ENCODE measurements at regions not wholly inside any gene's neighbourhood (a gene's known extent, or its start where the extent isn't known, plus 50 kb on each side); places are given as distances from the start of the nearest gene placed in this dataset.

DNA sequence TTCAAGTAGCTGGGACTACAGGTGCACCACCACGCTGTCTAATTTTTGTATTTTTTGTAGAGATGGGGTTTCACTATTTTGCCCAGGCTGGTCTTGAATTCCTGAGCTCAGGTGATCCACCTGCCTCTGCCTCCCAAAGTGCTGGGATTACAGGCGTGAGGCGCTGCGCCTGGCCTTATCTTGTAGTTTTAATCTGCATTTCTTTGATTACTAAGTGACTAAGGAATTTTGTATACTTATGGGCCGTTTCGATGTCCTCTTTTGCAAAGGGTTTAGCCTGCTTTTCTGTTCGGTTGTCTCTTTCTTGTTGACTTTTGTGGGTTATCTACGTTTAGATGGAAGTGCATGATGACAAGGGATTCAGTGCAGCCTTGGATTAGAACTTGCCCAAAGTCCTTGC is 500.6 kb downstream of the QKI start:
- no peak overlapping the region for H3K27ac ChIP-seq (ENCODE audit: low read length)
- no peaks in the 10 kb centered on the region for H3K4me1 ChIP-seq (ENCODE audit: control insufficient read depth, insufficient read depth, low read length)
- H3K27me3 ChIP-seq (ENCODE audit: control insufficient read depth, insufficient read depth, low read length): no peaks in the 10 kb centered on the region
- WGBS (ENCODE audit: insufficient coverage): 100% methylated on average over 2 of the region's 8 CpGs
- no peaks in the 10 kb centered on the region for H3K36me3 ChIP-seq (ENCODE audit: control insufficient read depth, insufficient read depth, low read length)
- no peak overlapping the region for H3K4me3 ChIP-seq (ENCODE audit: low read length)
- no peak for DNase-seq
- H3K9me3 ChIP-seq (replicated peaks; ENCODE audit: control insufficient read depth, low read depth, low read length): no peaks in the 10 kb centered on the region

DNA sequence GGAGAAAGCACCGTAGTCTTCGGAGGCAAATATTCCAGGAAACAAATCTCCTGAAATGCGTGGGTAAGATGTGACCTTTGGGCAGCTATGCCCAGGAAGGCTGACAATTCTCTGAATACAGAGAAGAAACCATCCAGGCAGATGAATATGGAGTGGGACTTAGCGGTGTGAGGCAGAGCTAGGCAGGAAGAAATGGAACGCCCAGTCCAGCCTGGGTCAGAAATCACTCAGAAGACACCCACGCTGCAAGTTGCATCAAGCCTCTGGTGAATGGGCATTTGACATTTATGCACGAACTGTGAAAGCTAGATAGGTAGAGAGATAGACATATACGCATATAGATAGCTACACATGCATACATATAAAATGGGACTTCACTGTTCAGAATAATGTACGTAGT is 498.5 kb downstream of the QKI start:
- Histone ChIP-seq H3K9me3 (replicated peaks; ENCODE audit: control insufficient read depth, low read depth, low read length) (no peaks in the 10 kb centered on the region), H3K4me1 (ENCODE audit: control insufficient read depth, insufficient read depth, low read length) (no peaks in the 10 kb centered on the region), H3K27me3 (ENCODE audit: control insufficient read depth, insufficient read depth, low read length) (no peaks in the 10 kb centered on the region), H3K27ac (ENCODE audit: low read length) (no peak overlapping the region), H3K36me3 (ENCODE audit: control insufficient read depth, insufficient read depth, low read length) (no peaks in the 10 kb centered on the region), H3K4me3 (ENCODE audit: low read length) (no peak overlapping the region)
- no peak for DNase-seq
- 85% methylated on average over 6 of the region's 9 CpGs for WGBS (ENCODE audit: insufficient coverage)

DNA sequence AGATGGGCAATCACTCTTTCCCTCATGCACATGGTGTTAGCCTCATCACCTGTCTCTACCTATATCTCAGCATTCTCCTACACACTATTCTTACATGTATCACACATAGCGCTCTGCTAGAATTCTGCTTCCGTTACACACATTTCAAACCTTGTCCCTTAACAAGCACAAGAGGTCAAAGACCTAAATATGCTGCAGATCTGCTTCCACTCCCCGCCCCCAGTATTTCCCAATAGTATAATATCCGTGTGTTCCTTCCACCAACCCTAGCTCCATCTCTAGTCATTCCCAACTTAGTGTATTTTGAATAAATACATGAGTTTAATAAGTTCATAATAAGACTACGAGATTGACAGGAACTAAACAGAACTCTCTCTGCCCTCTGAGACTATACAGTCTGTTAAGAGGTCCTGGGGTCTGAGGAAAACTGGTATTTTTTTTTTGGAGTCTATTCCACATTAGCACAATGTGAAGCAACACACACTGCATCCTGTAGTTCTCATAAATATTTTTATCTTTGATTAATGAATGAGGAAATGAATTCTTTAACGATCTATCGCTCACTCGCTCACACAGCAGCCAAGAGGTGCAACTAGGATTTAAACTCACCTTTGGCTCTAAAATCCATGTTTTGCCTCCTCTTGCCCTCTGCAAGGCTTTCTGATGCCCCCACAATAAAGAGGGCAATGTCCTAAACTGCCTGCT is 491.6 kb downstream of the QKI start:
- no peak overlapping the region for H3K4me3 ChIP-seq (ENCODE audit: low read length)
- peaks cover 4% of the 10 kb centered on the region for H3K4me1 ChIP-seq (ENCODE audit: control insufficient read depth, insufficient read depth, low read length)
- no peak for DNase-seq
- H3K27me3 ChIP-seq (ENCODE audit: control insufficient read depth, insufficient read depth, low read length): no peaks in the 10 kb centered on the region
- WGBS (ENCODE audit: insufficient coverage): no CpG with 5 or more reads among the region's 8 CpGs
- H3K27ac ChIP-seq (ENCODE audit: low read length): no peak overlapping the region
- H3K9me3 ChIP-seq (replicated peaks; ENCODE audit: control insufficient read depth, low read depth, low read length): no peaks in the 10 kb centered on the region
- H3K36me3 ChIP-seq (ENCODE audit: control insufficient read depth, insufficient read depth, low read length): no peaks in the 10 kb centered on the region

DNA sequence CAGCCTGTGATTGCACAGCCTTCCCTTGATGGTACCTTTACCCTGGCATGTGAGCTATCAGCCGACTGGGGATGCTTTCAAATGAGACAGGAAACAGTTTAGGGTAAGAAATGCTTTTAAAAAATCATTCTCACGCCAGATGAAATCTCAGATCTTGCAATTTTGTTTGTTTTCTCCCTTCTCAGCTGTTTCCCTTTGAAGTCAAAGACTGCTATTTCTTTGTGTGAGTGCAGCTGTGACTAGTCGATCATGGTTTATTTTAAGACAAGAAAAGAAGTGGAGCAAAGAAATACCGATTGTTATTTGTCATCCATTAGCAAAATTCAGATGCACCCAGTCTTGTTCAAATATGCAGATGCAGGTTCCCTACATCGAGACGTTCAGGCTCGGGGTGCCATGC is 489.7 kb downstream of the QKI start:
- Histone ChIP-seq H3K27ac (ENCODE audit: low read length) (no peak overlapping the region), H3K4me3 (ENCODE audit: low read length) (no peak overlapping the region), H3K4me1 (ENCODE audit: control insufficient read depth, insufficient read depth, low read length) (peaks cover 4% of the 10 kb centered on the region), H3K36me3 (ENCODE audit: control insufficient read depth, insufficient read depth, low read length) (no peaks in the 10 kb centered on the region), H3K27me3 (ENCODE audit: control insufficient read depth, insufficient read depth, low read length) (no peaks in the 10 kb centered on the region), H3K9me3 (replicated peaks; ENCODE audit: control insufficient read depth, low read depth, low read length) (no peaks in the 10 kb centered on the region)
- 63% methylated on average over 4 of the region's 7 CpGs for WGBS (ENCODE audit: insufficient coverage)
- peak; percentile 13 for DNase-seq

DNA sequence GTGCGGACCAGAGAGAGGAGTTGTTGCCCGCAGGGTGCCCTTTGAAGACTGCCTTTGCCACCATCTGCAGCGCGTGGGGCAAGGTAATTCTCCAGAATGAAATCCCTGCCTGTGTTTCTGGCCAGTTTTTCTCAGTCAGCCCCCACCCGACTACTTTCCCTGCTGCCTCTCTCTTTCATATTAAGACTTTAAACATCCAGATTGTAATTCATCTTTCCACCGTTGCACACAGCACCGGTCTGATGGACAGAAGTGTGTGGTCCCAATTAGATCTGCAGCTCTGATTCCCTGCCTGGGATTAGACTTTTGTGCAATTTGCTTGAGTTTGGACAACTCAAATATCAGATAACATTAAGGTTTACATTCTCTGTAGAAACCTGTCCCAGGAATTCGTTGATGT is 489.0 kb downstream of the QKI start:
- Histone ChIP-seq H3K9me3 (replicated peaks; ENCODE audit: control insufficient read depth, low read depth, low read length) (no peaks in the 10 kb centered on the region), H3K27ac (ENCODE audit: low read length) (no peak overlapping the region), H3K4me1 (ENCODE audit: control insufficient read depth, insufficient read depth, low read length) (peaks cover 4% of the 10 kb centered on the region), H3K4me3 (ENCODE audit: low read length) (no peak overlapping the region), H3K27me3 (ENCODE audit: control insufficient read depth, insufficient read depth, low read length) (no peaks in the 10 kb centered on the region), H3K36me3 (ENCODE audit: control insufficient read depth, insufficient read depth, low read length) (no peaks in the 10 kb centered on the region)
- 52% methylated on average over 5 of the region's 8 CpGs for WGBS (ENCODE audit: insufficient coverage)
- DNase-seq: no peak

DNA sequence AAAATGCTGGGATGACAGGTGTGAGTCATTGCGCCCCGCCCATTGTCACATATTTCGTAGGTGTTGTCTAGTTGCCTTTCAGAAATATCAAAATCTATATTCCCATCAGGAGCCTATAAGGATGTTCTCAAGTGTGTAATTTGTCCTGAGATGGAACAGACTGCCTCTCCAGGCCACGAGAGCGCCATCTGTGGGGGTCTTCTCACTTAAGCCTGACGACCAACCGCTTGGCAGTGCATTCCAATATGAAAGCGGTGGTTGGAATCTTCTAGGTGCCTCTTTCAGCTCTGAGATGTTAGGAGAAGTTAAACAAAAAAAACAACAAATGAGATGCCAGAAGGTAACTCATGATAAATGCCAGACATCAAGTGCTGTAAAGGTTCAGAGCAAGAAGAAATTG is 488.5 kb downstream of the QKI start:
- Histone ChIP-seq H3K4me1 (ENCODE audit: control insufficient read depth, insufficient read depth, low read length) (peaks cover 4% of the 10 kb centered on the region), H3K27me3 (ENCODE audit: control insufficient read depth, insufficient read depth, low read length) (no peaks in the 10 kb centered on the region), H3K36me3 (ENCODE audit: control insufficient read depth, insufficient read depth, low read length) (no peaks in the 10 kb centered on the region), H3K4me3 (ENCODE audit: low read length) (no peak overlapping the region), H3K9me3 (replicated peaks; ENCODE audit: control insufficient read depth, low read depth, low read length) (no peaks in the 10 kb centered on the region), H3K27ac (ENCODE audit: low read length) (no peak overlapping the region)
- WGBS (ENCODE audit: insufficient coverage): 93% methylated on average over 4 of the region's 8 CpGs
- no peak for DNase-seq

DNA sequence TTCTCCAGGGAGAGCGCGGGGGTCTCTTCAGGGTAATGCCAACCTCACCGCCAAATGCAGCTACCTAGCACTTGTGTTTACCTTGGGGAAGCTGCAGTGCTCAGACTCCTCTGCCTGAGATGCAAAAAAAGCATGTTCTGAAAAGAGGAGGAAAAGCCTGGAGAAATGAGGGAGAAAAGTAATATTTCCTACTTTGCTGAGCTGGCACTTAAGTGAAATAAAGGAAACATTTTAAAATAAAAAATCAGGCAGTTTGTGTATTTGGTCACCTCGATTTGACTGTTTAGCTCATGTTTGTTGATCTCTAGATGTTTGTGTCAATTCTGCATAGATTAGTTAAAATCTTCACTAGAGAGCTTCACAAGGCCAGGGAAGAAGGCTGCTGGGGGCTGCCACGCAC is 487.2 kb downstream of the QKI start:
- Histone ChIP-seq H3K4me3 (ENCODE audit: low read length) (no peak overlapping the region), H3K27me3 (ENCODE audit: control insufficient read depth, insufficient read depth, low read length) (no peaks in the 10 kb centered on the region), H3K36me3 (ENCODE audit: control insufficient read depth, insufficient read depth, low read length) (no peaks in the 10 kb centered on the region), H3K4me1 (ENCODE audit: control insufficient read depth, insufficient read depth, low read length) (peaks cover 4% of the 10 kb centered on the region), H3K9me3 (replicated peaks; ENCODE audit: control insufficient read depth, low read depth, low read length) (no peaks in the 10 kb centered on the region), H3K27ac (ENCODE audit: low read length) (no peak overlapping the region)
- 83% methylated on average over 1 of the region's 5 CpGs for WGBS (ENCODE audit: insufficient coverage)
- DNase-seq: no peak

DNA sequence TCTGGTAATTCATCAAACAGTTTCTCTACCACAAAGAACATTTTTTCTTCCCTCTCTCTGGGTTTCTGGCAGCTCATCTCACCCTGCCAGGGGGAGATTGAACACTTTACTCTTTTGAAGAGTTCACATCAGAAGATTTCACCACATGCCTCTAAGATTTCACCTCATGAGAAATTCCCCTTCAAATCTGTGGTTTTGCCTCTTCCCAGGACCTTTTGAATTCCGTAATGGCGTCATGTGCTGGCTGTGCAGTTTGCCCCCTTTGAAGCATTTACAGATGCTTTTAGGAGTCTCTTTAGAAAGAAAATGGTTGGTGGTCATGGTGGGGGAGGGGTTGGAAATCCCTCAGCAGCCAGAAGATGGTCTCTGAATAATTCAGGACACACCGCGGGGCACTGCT is 486.1 kb downstream of the QKI start:
- H3K9me3 ChIP-seq (replicated peaks; ENCODE audit: control insufficient read depth, low read depth, low read length): no peaks in the 10 kb centered on the region
- no peak for DNase-seq
- no peak overlapping the region for H3K27ac ChIP-seq (ENCODE audit: low read length)
- no peaks in the 10 kb centered on the region for H3K27me3 ChIP-seq (ENCODE audit: control insufficient read depth, insufficient read depth, low read length)
- H3K36me3 ChIP-seq (ENCODE audit: control insufficient read depth, insufficient read depth, low read length): no peaks in the 10 kb centered on the region
- H3K4me3 ChIP-seq (ENCODE audit: low read length): no peak overlapping the region
- peaks cover 4% of the 10 kb centered on the region for H3K4me1 ChIP-seq (ENCODE audit: control insufficient read depth, insufficient read depth, low read length)
- WGBS (ENCODE audit: insufficient coverage): no CpG with 5 or more reads among the region's 4 CpGs

DNA sequence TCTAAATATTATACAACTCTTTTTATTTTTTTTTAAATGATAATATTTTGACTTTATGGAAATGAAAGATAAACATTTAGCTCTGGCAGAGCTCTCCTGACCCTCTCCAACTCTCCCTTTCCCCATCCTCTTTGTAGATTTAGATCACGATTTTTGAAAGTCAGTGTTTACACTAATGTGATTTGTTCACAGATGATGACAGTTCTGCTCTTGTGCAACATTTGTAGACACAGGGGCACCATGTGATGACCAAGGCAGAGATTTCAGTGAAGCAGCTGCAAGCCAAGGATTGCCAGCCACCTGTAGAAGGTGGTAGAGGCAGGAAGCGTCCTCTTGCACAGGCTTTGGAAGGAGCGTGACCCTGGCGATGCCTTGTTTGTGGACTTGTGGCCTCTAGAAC is 483.2 kb downstream of the QKI start:
- Histone ChIP-seq H3K4me1 (ENCODE audit: control insufficient read depth, insufficient read depth, low read length) (no peaks in the 10 kb centered on the region), H3K36me3 (ENCODE audit: control insufficient read depth, insufficient read depth, low read length) (no peaks in the 10 kb centered on the region), H3K27ac (ENCODE audit: low read length) (no peak overlapping the region), H3K4me3 (ENCODE audit: low read length) (no peak overlapping the region), H3K27me3 (ENCODE audit: control insufficient read depth, insufficient read depth, low read length) (no peaks in the 10 kb centered on the region), H3K9me3 (replicated peaks; ENCODE audit: control insufficient read depth, low read depth, low read length) (no peaks in the 10 kb centered on the region)
- WGBS (ENCODE audit: insufficient coverage): 100% methylated on average over 4 of the region's 4 CpGs
- DNase-seq: no peak

DNA sequence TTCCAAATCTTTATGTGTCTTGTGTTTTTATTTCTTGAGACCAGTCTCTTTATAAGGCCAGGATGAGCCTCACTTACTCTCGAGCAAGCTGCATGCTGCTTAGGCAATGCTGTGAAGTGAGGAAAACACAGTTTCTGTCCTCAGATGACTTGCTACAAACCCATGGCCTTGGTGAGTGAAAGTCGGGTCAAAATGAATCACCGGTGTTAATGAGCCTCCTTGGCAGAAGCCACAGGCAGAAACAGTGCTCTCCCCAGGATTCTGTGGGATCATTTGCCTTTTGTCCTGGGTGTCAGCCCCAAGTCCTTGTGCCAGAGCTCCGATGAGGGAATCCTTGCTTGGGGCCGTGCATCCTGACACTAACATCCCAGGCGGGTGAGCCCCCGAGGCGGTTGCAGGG is 482.5 kb downstream of the QKI start:
- Histone ChIP-seq H3K9me3 (replicated peaks; ENCODE audit: control insufficient read depth, low read depth, low read length) (no peaks in the 10 kb centered on the region), H3K4me3 (ENCODE audit: low read length) (no peak overlapping the region), H3K4me1 (ENCODE audit: control insufficient read depth, insufficient read depth, low read length) (no peaks in the 10 kb centered on the region), H3K27ac (ENCODE audit: low read length) (no peak overlapping the region), H3K36me3 (ENCODE audit: control insufficient read depth, insufficient read depth, low read length) (no peaks in the 10 kb centered on the region), H3K27me3 (ENCODE audit: control insufficient read depth, insufficient read depth, low read length) (no peaks in the 10 kb centered on the region)
- DNase-seq: no peak
- 72% methylated on average over 2 of the region's 8 CpGs for WGBS (ENCODE audit: insufficient coverage)

DNA sequence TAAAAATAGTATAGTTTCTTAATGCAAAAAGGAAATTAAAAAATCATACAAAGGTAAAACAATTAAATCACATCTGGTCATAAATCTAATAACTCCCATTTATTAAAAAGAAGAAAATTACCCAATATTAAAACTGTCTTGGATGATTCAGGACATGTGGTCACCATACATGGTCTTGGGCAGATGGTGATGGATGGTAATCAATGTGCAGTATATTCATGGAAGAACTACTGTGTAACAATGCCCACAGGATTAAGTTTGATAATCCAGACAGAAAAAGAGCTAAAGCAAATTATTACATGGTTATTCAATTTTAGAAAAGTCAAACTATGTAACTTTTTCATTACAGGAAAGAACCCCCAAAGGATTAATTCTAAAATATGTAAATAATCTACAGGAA is 480.6 kb downstream of the QKI start:
- Histone ChIP-seq H3K27ac (ENCODE audit: low read length) (no peak overlapping the region), H3K27me3 (ENCODE audit: control insufficient read depth, insufficient read depth, low read length) (no peaks in the 10 kb centered on the region), H3K4me1 (ENCODE audit: control insufficient read depth, insufficient read depth, low read length) (no peaks in the 10 kb centered on the region), H3K9me3 (replicated peaks; ENCODE audit: control insufficient read depth, low read depth, low read length) (no peaks in the 10 kb centered on the region), H3K36me3 (ENCODE audit: control insufficient read depth, insufficient read depth, low read length) (no peaks in the 10 kb centered on the region), H3K4me3 (ENCODE audit: low read length) (no peak overlapping the region)
- DNase-seq: no peak

Measured in muscle of leg (tissue), 3 donors.